ENCODE measurements at regions not wholly inside any gene's neighbourhood (a gene's known extent, or its start where the extent isn't known, plus 50 kb on each side); places are given as distances from the start of the nearest gene placed in this dataset.

DNA sequence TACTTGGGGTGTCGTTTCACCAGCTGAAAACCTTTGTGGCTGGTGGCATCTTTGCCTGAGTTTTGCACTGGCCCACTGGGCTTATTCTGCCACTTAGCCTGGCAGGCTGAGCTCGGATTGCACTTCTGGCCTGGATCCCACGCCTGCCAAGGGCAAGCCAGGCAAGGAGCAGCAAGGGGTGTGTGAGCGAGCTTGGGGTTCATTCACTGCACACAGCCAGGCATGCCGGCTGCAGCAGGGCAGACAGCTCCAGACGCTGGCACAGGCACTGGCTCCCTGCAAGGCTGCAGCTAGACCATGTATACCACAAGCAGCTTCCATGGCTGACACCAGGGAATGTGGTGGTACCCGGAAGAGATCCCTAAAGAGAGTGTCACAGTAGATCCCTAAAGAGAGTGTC, 476.3 kb downstream of the EPHA5 start:
- TF ChIP-seq, protein P1, sequence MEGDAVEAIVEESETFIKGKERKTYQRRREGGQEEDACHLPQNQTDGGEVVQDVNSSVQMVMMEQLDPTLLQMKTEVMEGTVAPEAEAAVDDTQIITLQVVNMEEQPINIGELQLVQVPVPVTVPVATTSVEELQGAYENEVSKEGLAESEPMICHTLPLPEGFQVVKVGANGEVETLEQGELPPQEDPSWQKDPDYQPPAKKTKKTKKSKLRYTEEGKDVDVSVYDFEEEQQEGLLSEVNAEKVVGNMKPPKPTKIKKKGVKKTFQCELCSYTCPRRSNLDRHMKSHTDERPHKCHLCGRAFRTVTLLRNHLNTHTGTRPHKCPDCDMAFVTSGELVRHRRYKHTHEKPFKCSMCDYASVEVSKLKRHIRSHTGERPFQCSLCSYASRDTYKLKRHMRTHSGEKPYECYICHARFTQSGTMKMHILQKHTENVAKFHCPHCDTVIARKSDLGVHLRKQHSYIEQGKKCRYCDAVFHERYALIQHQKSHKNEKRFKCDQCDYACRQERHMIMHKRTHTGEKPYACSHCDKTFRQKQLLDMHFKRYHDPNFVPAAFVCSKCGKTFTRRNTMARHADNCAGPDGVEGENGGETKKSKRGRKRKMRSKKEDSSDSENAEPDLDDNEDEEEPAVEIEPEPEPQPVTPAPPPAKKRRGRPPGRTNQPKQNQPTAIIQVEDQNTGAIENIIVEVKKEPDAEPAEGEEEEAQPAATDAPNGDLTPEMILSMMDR (IDR thresholded peaks at IDR 0.05; ENCODE audit: borderline replicate concordance, insufficient read depth, low read depth, low read length), result no peak
- no peak overlapping the region for H3K4me3 ChIP-seq (ENCODE audit: low read depth, low read length)

DNA sequence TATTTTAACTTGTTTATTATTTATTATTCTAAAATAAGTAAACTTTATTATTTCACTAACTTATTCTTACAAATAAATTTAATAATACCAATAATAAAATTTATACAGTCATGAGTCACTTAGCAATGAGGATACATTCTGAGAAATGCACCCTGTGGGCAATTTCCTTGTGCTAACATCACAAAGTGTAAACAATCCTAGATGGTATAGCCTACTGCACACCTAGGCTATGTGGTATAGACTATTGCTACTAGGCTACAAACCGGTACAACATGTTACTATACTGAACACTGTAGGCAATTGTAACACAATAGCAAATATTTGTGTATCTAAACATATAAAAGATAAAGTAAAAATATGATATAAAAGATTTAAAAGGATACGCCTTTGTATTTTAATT, 479.5 kb downstream of the EPHA5 start:
- H3K4me3 ChIP-seq (ENCODE audit: low read depth, low read length), result no peak overlapping the region
- TF ChIP-seq, protein P1 (IDR thresholded peaks at IDR 0.05; ENCODE audit: borderline replicate concordance, insufficient read depth, low read depth, low read length), result no peak

DNA sequence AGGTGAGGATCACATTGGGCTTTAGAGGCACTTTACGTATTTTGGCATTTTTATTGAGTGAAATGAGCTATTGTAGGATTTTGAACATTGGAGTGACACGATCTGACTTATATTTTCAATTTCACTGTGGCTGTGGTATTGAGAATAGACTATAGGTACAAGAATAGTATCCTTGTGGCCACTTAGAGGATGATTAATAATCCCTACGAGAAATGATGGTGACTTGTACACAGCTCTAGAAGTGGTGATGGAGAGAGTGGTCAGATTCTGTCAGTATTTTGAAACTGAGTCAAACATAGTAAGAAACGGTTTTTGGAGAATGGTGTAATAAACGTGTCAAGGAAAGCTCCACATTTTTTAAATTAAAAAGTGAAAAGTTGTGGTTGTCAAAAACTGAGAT, 494.7 kb downstream of the EPHA5 start:
- TF ChIP-seq, protein P1 (IDR thresholded peaks at IDR 0.05; ENCODE audit: borderline replicate concordance, insufficient read depth, low read depth, low read length), result no peak

DNA sequence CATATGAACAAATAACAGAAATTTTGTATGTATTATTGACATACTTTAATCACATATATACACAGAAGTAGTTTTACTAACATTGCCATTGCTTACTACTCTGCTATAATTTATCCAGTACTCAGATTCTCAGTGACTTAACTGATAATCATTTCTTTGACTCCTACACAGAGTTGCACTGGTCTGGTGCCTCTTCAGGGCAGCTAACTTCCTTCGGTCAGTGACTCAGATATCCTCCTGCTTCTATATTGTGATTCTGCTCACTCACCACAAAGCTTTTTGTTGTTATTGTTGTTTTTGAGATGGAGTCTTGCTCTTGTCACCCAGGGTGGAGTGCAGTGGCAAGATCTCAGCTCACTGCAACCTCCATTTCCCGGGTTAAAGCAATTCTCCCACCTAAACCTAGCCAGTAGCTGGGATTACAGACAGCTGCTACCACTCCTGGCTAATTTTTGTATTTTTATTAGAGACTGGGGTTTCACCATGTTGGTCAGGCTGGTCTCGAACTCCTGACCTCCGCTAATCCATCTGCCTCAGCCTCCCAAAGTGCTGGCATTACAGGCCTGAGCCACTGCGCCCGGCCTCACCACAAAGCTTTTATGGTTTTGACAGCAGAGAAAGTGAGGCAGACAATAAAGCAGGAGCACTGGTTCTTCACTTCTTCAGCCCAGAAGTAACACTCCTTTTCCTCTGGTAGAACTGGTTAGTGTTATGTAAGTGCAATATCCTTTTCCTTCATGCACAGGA, 499.3 kb downstream of the EPHA5 start:
- TF ChIP-seq, protein P1 (IDR thresholded peaks at IDR 0.05; ENCODE audit: borderline replicate concordance, insufficient read depth, low read depth, low read length), result no peak

More for the DNA sequence above, 494.7 kb downstream of the EPHA5 start:
- H3K4me3 ChIP-seq (ENCODE audit: low read depth, low read length), result no peak overlapping the region

DNA sequence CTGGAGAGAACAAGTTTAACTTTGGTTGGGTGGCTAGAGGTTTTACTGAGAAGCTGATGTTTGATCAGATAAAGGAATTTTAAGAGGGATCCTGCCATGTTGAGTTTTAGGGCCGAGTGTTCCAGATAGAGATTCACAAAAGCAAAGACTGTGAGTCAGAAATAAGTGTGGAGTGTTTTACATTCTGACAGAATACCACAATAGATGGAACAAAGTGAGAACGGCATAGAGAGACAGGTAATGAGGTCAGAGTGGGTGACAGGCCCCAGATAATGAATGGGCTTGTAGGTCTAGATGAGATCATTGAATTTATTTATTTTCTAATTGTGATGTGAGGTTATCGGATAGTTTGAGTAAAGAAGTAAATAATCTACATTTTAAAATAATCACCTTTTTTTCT, 502.6 kb downstream of the EPHA5 start:
- no peak overlapping the region for H3K4me3 ChIP-seq (ENCODE audit: low read depth, low read length)
- TF ChIP-seq, protein P1 (IDR thresholded peaks at IDR 0.05; ENCODE audit: borderline replicate concordance, insufficient read depth, low read depth, low read length), result no peak

More for the DNA sequence above, 499.3 kb downstream of the EPHA5 start:
- no peak overlapping the region for H3K4me3 ChIP-seq (ENCODE audit: low read depth, low read length)

DNA sequence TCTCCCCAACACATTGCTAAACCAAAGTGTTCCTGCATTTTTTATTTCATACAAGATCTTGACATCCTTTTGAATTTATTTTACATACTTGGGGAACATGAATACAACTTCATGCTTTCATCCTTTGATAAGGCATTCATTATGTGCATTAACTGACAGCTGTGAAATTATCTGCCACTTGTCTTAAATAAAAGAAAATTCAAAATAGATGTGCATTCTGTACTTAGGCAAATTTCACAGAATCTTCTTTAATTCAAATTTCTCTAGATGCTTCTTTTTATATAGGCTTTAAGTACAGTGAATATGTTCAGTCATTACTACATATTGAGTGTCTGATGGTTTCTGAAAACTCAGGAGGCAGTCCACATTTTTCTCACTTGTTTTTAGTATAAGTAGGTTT, 518.1 kb downstream of the EPHA5 start:
- no peak overlapping the region for H3K4me3 ChIP-seq (ENCODE audit: low read depth, low read length)
- TF ChIP-seq, protein P1 (IDR thresholded peaks at IDR 0.05; ENCODE audit: borderline replicate concordance, insufficient read depth, low read depth, low read length), result no peak

DNA sequence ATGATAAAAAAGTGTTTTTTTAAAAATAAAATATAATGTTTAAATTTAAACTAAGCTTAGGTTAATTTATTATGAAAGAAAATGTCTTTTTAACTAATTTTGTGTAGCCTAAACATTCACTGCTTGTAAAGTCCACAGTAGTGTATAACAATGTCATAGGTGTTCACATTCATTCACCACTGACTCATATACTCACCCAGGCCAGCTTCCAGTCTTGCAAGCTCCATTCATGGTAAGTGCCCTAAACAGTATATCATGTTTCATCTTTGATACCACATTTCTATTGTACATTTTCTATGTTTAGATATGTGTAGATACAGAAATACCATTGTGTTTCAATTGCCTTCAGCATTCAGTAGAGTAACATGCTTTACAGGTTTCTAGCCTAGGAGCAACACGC, 530.3 kb downstream of the EPHA5 start:
- H3K4me3 ChIP-seq (ENCODE audit: low read depth, low read length), result no peak overlapping the region
- TF ChIP-seq, protein P1 (IDR thresholded peaks at IDR 0.05; ENCODE audit: borderline replicate concordance, insufficient read depth, low read depth, low read length), result no peak

Measured in GM12875 (cell line).